G401.6 (cell line): ENCODE measurements at regions not wholly inside any gene's neighbourhood (a gene's known extent, or its start where the extent isn't known, plus 50 kb on each side); places are given as distances from the start of the nearest gene placed in this dataset.
"Not testable (repeated sequence)": the region's sequence is repeated elsewhere in the genome, so short reads cannot be mapped to it uniquely, and the experiment has no call there.

Experiments used
- FAIRE-seq: peaks from 2 replicates; lab custom pipeline; 2012; peaks lifted over from hg19 to GRCh38; lab: Jason Lieb, UNC

DNA sequence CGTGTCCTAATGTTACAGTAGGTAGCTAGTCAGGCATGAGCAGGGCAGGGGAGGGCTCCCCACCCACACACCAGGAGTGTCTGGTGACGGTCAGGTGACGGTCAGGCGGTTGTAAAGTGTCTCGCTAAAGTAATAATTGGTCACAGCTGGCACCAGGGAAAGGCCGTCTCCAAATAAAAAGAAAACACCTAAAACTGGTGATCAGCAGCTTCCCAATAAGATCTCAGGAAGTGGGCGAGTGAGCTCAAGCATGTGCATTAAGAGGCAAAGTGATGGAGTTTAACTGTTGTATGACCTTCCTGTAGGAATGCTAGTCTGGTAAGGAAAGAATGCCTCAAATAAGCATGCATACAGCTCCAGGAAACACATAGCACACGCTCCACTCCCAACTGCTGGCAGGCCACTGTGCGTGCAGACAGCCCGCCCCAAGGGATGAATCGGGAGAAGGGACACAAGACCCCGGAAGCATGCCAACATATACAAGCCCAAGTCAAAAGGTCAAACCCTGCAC, 177.1 kb downstream of the RNF144A start:
- FAIRE-seq: no peak

DNA sequence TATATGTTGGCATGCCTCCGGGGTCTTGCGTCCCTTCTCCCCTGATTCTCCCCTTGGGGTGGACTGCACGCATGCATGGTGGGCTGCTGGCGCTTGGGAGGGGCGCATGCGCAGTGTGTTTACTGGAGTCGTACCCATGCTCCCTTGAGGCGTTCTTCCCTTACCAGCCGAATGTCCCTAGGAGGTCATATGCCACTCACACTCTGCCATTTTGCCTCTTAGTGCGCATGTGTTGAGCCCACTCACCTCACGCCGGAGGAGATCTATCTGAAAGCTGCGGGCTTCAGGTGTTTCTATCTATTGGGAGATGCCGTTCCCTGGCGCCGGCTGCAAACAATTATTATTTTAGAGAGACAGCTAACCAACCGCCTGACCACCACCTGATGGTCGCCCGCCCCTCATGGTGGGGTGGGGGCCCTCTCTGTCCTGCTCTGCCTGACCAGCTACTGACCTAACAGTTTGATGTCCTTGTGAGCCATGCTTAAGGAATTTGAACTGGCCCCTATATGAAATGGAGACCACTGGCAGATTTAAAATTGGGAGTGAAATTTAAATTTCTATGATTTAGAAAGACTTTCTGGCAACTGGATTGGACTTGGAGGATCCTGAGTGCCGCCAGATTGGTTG, 179.6 kb downstream of the RNF144A start:
- no peak for FAIRE-seq

DNA sequence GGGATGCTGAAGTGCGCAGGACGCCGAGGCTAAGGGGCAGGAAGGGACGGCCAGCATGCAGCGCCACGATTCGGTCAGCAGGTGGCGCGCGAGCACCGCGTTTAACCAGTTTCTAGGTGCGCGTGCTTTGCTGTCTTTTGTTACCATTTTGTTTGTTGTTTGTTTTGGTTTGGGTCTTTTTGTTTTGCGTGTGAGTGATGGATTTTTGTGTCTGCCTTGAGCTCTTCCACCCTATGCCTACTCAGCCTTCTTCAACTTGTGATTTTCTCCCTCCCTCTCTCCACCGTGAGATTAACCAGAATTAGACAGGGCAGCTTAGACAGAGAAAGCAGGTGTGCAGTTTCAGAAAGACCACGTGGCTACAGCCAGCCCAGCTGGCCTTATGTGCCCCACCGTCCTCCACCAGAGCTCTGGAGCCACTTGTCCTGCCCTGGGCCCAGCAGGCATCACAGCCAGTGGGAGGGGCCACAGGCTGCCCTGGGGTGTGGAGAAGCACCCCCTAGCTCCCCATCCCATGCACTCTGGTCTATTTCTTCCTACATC, 180.2 kb downstream of the RNF144A start:
- FAIRE-seq: no peak

DNA sequence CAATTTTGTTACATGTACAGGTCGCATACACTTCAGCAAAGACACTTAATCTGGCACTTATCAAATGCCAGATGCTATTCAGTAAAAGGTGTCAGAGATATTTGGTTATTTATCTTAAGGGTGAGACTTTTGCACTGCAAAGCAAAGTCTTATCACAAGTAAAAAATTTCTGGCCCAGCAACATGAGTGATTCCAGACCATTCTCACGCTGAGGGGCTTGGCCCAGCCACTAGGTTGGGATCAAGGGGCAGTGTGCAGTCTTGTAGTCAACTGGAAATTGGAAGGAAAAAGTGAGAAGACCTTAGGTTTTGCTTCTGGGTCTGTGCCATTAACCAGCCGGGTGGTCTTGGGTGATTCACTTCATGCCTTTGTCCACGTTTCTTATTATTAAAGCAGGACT, 181.6 kb downstream of the RNF144A start:
- FAIRE-seq: no peak

DNA sequence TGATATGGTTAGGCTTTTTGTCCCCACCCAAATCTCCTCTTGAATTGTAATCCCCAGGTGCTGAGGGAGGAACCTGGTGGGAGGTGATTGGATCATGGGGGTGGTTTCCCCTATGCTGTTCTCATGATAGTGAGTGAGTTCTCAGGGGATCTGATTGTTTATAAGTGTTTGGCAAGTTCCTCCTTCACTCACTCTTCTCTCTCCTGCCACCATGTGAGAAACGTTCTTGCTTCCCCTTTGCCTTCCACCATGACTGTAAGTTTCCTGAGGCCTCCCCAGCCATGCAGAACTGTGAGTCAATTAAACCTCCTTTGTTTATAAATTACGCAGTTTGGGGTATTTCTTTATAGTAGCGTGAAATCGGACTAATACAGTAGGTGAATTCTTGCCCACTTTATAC, 182.5 kb downstream of the RNF144A start:
- FAIRE-seq: not testable (repeated sequence)

DNA sequence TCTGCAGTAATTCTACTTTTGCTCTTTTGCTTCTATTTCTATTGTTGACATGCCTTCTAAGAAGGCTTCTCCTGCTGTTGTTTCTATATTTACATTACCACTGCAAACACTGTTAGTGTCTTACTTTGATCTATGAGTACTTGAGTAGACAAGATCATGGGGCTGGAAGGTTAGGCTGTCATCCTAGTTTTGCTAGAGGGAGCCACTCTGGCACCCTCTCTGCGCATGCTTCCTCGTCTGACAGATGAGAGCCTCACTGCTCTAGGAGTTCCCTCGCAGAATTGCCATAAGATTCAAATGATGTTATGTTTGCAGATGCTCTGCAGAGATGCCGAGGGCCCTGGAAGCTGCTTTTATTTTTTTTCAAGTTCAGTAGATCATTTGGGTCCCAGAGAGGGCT, 185.6 kb downstream of the RNF144A start:
- FAIRE-seq: no peak

DNA sequence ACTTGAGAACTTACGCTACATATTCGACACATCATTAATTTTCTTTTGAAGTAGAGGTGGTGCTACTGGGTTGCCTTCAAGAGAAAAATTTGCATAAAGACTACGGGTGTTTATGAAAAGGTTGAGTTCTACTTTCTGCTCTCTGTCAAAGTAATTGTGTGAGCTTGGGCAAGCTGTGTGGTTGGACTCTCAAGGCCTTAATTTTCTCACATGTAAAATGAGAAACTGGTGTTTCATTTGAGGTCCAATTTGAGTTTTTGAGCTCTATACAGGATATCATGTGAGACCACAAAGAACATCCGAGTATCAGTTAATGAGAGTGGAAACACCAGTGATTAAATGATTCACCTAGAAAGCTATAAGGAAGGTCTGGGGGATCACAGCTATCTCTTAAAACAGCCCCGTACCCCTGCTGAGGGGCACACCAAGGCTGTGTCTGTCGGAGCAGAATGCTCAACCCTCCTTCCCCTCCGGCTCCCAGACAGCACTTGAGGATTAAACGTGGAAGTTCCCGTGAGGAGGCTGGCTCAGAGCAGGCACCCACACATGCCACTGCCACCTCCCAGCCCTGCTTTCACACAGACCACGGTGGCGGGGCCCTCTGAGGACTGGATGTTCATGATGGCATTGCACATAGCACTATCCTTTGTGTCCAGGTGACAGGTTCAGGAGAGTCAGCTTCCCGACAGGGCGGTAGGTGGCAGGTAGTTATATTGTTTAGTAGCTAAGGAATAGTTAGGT, 191.8 kb downstream of the RNF144A start:
- FAIRE-seq: no peak

DNA sequence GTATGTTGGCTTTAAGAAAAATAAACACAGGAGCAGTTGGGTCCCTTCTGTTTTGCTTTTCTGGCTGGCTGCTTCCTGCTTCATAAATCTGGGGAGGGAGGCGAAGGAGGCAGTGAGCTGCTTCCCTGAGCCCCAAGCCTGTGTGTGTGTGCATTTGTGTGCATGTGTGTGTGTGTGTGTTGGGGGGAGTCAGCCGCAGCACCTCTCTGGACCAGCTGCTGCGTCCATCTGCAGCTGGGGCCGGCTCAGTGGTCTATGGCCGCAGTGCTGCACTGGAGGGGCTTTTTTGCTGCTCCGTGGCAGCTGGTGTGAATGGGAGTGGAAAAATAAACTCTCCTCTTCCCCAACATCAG, 192.3 kb downstream of the RNF144A start:
- no peak for FAIRE-seq

DNA sequence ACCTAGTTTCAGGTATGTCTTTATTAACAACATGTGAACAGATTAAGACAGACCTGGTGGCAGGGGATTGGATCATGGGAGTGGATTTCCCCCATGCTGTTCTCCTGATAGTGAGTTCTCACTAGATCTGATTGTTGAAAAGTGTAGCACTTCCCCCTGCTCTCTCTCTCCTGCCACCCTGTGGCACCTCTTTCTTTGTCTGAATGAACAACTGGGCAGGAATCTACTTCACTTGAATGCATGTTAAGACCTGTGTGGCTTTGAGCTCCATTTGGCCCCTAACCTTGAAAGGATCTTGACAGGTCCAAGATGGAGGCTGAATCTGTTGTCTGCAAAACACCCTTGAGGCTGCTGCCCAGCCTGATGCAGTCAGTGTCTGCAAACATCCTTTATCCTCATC, 194.4 kb downstream of the RNF144A start:
- FAIRE-seq: no peak

DNA sequence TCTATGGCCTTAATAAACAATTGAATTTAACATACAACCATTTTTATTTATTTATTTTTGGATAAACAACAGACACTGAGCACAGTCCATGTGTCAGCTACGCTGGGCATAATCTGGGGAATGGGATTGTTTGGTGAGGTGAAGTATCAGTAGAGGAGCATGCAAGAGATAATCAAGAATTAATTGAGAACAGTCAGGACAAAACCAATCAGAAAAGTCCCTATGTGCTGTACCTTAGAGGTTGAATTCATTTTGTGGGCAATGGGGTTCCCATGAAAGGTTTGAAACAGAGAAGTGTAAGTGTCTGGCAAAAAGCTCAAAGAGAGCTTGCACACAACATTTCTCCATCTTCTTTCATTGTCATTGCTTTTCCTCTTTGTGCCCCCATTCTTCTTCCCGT, 198.2 kb downstream of the RNF144A start:
- no peak for FAIRE-seq

DNA sequence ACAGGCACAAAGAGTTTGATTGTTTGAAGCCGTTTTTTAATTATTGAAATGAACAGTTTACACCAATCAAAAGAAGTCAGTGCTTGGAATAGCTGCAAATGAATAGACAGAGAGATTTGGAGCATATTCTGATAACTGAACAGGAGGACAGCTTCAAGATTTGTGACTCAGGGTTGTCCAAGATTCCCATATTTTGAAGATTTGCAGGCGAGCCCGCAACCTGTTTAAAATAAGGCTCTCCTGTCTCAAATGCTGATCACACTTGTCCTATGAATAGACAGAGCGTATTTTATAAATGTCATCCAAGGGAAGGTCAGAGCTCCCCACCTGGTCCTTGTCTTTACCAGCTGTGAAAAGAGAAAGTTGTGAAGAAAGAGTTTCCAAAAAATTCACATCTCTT, 198.7 kb downstream of the RNF144A start:
- no peak for FAIRE-seq

DNA sequence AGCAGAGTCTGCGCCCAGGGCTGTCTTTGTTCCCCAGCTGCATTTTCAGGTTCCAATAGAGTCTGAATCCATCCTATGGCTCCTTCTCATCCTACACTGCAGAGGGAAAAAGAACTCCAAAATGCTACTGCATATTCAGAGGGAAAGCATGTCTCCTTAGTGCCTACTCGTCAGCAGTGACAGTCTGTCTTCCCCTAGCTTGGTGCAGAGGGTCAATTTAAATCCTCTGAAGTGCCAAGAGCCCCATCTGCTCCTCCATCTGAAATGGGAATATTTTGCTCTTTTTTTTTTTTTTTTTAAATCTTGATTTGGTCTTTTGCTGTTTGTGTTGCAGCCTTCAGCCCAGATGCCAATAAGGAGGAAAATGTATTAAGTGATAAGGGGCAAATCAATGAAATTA, 199.3 kb downstream of the RNF144A start:
- no peak for FAIRE-seq

DNA sequence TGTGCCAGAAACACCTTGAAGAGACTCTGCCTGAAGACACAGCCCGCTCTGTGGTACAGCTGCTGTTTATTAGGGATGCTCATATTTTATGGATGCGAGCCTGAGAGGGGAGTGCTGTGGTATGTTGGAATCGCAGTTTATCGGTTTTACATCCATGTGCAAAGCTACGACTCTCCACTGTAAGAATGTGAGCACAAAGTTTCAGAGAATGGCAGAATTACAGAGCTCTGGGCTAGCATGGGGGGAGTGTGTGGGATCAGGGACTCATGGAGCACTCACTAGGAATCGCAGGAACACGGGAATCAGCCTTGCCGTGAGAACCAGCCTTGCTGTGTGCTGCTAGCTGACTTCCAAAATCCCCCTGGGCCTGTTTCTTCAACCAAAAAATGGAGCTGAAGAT, 199.9 kb downstream of the RNF144A start:
- no peak for FAIRE-seq

DNA sequence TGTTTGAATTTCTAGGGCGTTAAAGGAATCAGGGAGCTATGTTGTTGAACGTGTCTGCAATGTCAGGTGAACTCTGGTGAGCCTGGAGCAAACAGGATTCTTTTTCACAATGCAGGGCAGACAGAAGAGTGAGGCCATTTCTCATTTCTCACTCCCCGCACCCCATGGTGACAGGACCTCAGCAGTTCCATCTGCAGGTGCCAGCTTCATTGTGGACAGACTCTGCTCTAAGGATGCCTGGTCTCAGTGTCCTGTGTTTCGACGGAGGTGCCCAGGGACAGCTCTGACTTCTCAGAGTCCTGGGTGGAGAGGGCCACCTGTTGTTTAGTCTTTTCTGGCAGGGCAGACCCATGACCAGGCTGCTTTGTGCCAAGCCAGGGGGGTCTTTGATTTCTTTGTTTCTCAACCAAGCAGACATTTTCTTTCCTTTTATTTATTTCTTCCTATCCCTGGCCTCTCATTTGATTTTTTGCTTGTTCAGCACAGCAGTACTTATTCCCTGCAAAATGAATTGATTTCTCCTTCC, 201.5 kb downstream of the RNF144A start:
- FAIRE-seq: no peak

DNA sequence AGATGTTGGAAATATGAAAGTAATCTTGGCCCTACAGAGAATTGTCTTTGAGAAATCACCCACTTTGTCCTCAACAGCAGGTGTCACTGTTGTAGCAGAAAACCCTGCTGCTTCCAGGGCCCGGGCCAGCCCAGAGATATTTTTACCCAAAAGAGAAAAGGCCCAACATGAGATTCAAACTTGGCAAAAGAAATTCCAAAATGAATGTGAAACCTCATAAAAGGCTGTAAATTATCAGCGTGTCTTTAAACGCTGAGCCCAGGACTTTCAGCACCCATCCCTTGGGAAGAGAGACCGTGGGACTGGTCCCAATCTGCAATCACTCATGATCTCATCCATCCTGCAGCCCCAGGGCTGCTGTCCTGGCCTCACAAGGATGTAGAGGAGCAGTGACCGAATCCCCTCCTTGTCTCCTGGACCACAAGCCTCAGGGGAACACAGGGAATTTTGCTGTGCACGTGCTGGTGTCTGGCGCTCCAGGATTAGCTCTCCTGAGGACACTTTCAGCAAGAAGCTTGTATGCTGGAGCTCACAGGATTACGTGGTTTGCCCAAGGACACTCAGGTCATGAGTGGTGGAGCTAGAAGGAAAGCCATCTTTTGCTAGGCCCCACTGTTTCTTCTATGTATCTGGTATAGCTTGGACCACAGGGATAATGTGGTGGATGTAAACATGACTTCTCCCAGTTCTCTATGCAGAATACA, 202.1 kb downstream of the RNF144A start:
- FAIRE-seq: no peak

DNA sequence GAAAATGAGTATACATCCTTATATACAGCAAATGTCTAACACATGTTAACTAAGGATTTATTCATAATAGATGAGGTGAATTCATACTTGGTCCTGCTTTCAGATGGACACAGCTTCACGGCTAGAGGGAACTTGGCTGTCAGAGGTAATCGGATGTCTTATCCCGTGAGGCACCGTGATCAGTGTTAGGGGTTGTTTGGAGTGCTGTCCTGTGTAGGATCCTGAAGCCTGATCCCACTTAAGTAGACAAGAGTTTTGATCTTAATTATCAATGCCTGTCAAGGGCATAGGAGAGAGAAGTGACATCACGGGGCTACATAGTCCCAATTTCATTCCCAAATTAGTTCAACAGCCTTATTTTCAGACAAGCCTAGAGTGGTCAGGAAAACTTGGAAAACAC, 204.6 kb downstream of the RNF144A start:
- no peak for FAIRE-seq

DNA sequence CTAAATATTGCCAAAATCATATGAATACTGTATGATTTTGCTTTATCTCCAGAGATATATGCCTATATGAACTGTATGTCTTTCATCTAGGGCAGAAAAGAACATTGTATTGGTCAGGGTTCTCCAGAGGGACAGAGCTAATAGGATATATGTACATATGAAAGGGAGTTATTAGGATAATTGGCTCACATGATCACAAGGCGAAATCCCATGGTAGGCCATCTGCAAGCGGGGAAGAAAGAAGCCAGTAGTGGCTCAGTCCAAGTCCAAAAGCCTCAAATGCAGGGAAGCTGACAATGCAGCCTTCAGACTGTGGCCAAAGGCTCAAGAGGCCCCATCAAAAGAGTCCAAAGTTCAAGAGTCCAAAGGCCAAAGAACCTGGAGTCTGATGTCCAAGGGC, 209.9 kb downstream of the RNF144A start:
- no peak for FAIRE-seq

DNA sequence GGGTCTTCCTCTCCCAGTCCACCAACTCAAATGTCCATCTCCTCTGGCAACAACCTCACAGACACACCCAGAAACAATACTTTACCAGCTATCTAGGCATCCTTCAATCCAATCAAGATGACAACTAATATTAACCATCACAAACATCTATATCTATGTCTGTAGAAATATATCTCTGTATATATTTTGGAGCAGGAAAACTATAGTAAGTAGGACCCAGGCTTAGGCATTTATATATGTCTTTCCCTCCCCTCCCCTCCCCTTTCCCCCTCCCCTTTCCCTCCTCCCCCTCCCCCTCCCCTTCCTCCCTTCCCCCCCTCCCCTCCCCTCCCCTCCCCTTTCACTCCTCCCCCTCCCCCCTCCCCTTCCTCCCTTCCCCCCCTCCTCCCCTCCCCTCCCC, 210.5 kb downstream of the RNF144A start:
- no peak for FAIRE-seq

DNA sequence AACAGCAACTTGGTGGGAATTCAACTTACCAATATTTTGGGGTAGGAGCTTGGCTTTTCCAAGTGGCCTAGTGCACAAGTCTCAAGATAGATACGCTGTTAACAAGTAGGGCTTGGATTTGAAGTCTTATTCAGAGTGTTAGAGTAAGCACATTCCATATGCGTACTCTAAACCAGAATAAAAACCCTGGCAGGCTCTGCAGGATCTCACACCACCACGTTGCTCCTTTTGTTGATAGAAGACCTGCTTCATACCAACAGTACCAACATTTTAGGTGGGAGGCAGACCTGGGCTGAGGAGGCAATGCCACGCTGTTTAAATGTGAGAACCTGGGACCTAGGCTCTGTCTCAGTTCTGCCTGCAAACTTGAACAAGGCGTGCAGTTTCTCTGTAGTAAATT, 214.0 kb downstream of the RNF144A start:
- FAIRE-seq: no peak

DNA sequence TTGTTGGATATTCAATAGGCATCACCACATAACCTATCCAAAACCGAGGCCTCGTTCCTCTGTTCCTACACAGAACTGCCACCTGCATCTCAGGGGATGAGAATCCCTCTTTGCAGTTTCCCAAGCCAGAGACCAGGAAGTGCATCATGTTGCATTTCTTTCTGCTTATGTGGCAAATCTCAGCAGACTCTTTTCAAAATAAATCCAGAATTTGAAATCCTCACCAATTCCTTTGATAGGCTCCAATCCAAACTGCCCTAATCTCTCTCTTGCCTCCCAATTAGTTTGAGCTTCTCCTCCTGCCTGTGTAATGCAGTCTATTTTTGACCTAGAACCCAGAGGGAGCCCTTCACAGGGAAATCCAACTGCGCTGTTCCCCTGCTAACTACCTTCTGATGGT, 215.5 kb downstream of the RNF144A start:
- FAIRE-seq: no peak

DNA sequence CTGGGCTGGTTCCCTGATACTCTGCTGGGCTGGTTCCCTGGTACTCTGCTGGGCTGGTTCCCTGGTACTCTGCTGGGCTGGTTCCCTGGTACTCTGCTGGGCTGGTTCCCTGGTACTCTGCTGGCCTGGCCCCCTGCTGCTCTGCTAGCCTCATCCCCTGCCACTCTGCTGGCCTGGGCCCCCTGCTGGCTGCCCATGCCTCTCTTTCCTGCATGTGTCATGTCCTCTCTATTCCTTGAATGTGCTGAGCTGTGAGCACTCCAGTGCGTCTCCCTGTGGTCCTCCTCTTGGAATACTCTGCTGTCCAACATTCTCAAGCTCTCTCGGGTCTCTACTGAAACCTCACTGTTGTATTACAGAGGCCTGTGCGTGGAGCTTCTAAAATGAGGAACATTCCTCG, 216.3 kb downstream of the RNF144A start:
- FAIRE-seq: no peak

DNA sequence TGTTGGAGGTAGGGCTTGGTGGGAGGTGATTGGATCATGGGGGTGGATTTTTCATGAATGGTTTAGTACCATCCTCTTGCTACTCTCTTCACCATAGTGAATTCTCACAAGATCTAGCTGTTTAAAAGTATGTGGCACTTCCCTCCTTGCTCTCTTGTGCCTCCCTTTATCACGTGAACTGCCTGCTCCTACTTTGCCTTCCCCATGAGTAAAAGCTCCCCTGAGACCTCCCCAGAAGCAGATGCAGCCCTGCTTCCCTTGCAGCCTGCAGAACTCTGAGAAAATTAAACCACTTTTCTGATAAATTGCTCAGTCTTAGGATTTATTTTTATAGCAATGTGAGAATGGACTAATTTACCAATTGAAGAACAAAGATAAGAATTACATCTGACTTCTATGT, 223.1 kb downstream of the RNF144A start:
- no peak for FAIRE-seq

DNA sequence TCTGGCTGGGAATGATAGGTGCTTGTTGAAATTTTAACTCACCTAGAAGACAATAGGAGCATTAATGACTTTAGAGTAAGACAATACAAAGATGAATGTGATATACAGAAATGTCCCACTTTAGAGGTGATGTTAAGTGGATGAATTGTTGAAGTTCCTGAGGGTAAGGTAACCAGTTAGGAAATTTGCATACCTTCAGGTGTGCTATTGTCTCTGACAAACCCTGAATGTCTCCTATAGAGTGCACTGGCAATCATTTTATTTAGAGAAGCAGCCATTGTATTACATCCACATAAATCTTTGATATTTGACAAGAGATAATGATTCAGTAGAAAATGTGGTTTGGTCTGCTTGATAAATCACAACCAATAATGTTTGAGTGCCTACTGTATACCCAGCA, 228.5 kb downstream of the RNF144A start:
- no peak for FAIRE-seq
